ENCODE measurements at regions not wholly inside any gene's neighbourhood (a gene's known extent, or its start where the extent isn't known, plus 50 kb on each side); places are given as distances from the start of the nearest gene placed in this dataset.

GRCh38 chrX:117510453-117510852, 606.2 kb downstream of the KLHL13 start:
- peak in 2 of 6 experiments; percentile 5 to 17 for TF ChIP-seq CTCF (IDR thresholded peaks at IDR 0.05)
- no peak for TF ChIP-seq POLR2A (IDR thresholded peaks at IDR 0.05)
